ENCODE measurements at regions not wholly inside any gene's neighbourhood (a gene's known extent, or its start where the extent isn't known, plus 50 kb on each side); places are given as distances from the start of the nearest gene placed in this dataset.

DNA sequence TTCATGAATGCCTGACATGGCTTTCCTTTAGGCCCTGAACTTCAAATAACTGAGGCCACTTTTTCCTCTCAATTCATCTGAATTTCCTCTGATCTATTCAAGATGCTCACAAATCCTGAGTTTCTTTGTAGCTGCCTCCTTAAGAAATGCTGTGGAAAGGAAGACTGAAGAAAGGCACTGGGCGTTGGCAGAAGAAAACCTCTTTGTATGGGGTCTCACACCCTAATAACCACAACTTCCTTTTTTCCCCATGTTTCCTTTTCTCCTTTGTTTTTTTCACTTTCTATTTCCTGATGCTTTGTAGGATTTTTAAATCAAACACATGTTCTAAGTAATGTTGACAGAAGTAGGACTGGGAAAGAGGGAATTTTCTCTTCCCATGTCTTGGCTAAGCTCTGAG lies 447.4 kb downstream of the CMPK2 start:
- FAIRE-seq = no peak
- POLR2A ChIA-PET (ENCODE audit: partially characterized antibody) = no interaction called here
- 100% methylated on average over 1 of the region's 1 CpG; no CpG with 5 or more reads in 1 of the 2 experiments for WGBS, 2 experiments (ENCODE audit: extremely low coverage in 1 of 2, insufficient coverage in 1 of 2, insufficient read length in 1 of 2, insufficient replicate concordance in 2 of 2, low coverage in 1 of 2, low lambda C conversion rate in 2 of 2, missing lambda C conversion rate in 1 of 2)

More for the DNA sequence above, 447.4 kb downstream of the CMPK2 start:
- Histone ChIP-seq H3K4me3 (ENCODE audit: extremely low read depth in 1 of 4, insufficient read depth in 2 of 4, low read depth in 3 of 4, low read length in 4 of 4) (no peak overlapping the region), H3K18ac (ENCODE audit: extremely low read depth, low read length) (no peak overlapping the region), H2BK12ac (ENCODE audit: low read depth, low read length) (no peak overlapping the region), H3K23me2 (ENCODE audit: low read depth, low read length) (no peaks in the 10 kb centered on the region), H3K4me2 (ENCODE audit: insufficient read depth in 1 of 2, low read depth in 2 of 2, low read length in 2 of 2) (no peak overlapping the region), H3K56ac (replicated peaks; ENCODE audit: insufficient read length, low read depth, low read length) (no peak overlapping the region), H3K36me3 (ENCODE audit: control insufficient read depth in 2 of 4, insufficient read depth in 4 of 4, low read length in 3 of 4) (no peaks in the 10 kb centered on the region), H3K4ac (replicated peaks; ENCODE audit: insufficient read length, low read depth, low read length) (no peak overlapping the region), H4K20me1 (replicated peaks in 1 of 2; ENCODE audit: control insufficient read depth in 1 of 2, insufficient read depth in 2 of 2, low read length in 2 of 2) (no peaks in the 10 kb centered on the region), H4K91ac (replicated peaks; ENCODE audit: insufficient read length, low read length) (no peak overlapping the region), H3K79me2 (ENCODE audit: control insufficient read depth in 1 of 2, insufficient read depth in 2 of 2, low read length in 2 of 2) (no peaks in the 10 kb centered on the region), H4K5ac (ENCODE audit: insufficient read length, low read depth, low read length) (no peak overlapping the region), H3K27me3 (replicated peaks in 1 of 4; ENCODE audit: control insufficient read depth in 3 of 4, extremely low read depth in 1 of 4, insufficient read depth in 3 of 4, low read length in 3 of 4) (no peaks in the 10 kb centered on the region), H3K9ac (replicated peaks in 1 of 4; ENCODE audit: extremely low read depth in 1 of 4, low read depth in 3 of 4, low read length in 3 of 4) (no peak overlapping the region), H3K4me1 (replicated peaks in 1 of 4; ENCODE audit: control insufficient read depth in 3 of 4, insufficient read depth in 4 of 4, low read length in 3 of 4) (no peaks in the 10 kb centered on the region), H2BK5ac (ENCODE audit: low read depth, low read length) (no peak overlapping the region), H2BK15ac (ENCODE audit: low read length) (no peak overlapping the region), H3K27ac (ENCODE audit: low read depth, low read length) (no peak overlapping the region), H3K9me3 (ENCODE audit: insufficient read depth in 2 of 2, low read depth in 1 of 2, low read length in 1 of 2) (no peaks in the 10 kb centered on the region; a peak in 1 of 4 replicates), H4K8ac (ENCODE audit: extremely low read depth, insufficient read depth, low read length) (no peak overlapping the region), H2BK20ac (ENCODE audit: low read length) (no peak overlapping the region), H2AK5ac (ENCODE audit: low read depth, low read length) (no peak overlapping the region), H2AFZ (ENCODE audit: low read length) (no peak overlapping the region), H3K23ac (ENCODE audit: insufficient read length) (no peak overlapping the region), H3K14ac (ENCODE audit: insufficient read length) (no peak overlapping the region), H3K79me1 (ENCODE audit: low read depth, low read length) (no peaks in the 10 kb centered on the region), H2BK120ac (replicated peaks; ENCODE audit: low read depth, low read length) (no peak overlapping the region)
- CTCF ChIA-PET (ENCODE audit: partially characterized antibody) = interaction anchor here (0.6 kb wide), 1 partner anchor 377 kb away, joined by 3 read pairs; no protein-coding TSS in a partner anchor
- no peak for DNase-seq (ENCODE audit: low read depth in 1 of 2, low spot score in 2 of 2)
- TF ChIP-seq NRF1 (IDR thresholded peaks at IDR 0.05; ENCODE audit: low read depth, low read length) (no peak), SAP30 (IDR thresholded peaks at IDR 0.05; ENCODE audit: insufficient read depth, insufficient replicate concordance, low read length) (no peak), JUND (IDR thresholded peaks at IDR 0.05; ENCODE audit: low read length) (no peak), SP1 (IDR thresholded peaks at IDR 0.05; ENCODE audit: low read depth, low read length) (no peak)
- TF ChIP-seq, protein P1, sequence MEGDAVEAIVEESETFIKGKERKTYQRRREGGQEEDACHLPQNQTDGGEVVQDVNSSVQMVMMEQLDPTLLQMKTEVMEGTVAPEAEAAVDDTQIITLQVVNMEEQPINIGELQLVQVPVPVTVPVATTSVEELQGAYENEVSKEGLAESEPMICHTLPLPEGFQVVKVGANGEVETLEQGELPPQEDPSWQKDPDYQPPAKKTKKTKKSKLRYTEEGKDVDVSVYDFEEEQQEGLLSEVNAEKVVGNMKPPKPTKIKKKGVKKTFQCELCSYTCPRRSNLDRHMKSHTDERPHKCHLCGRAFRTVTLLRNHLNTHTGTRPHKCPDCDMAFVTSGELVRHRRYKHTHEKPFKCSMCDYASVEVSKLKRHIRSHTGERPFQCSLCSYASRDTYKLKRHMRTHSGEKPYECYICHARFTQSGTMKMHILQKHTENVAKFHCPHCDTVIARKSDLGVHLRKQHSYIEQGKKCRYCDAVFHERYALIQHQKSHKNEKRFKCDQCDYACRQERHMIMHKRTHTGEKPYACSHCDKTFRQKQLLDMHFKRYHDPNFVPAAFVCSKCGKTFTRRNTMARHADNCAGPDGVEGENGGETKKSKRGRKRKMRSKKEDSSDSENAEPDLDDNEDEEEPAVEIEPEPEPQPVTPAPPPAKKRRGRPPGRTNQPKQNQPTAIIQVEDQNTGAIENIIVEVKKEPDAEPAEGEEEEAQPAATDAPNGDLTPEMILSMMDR (IDR thresholded peaks at IDR 0.05; ENCODE audit: control extremely low read depth in 1 of 3, insufficient read depth in 1 of 3, low read depth in 1 of 3, low read length in 3 of 3) = no peak

Measured in H1 (cell line).